ENCODE measurements at regions not wholly inside any gene's neighbourhood (a gene's known extent, or its start where the extent isn't known, plus 50 kb on each side); places are given as distances from the start of the nearest gene placed in this dataset.

DNA sequence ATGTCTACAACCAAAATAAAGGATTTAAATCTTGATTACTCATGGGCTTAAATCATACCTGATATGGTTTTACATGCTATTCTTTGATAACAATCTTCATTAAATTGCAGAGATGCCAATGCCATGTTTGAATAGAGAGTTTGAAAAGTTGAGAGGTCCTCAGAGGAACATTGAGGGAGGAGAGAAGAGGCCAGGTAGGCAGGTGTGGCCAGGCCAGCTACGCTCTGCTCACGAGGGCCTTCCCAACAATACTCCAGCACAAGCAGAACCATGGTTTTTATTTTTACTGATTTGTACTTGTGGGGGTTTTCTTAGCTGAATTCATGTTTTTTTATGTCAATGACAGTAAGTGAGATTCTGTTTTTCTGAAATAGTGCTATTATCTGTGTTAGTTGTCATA is 158.1 kb upstream of the RFC3 start (continued):
- TF ChIP-seq, protein P1, sequence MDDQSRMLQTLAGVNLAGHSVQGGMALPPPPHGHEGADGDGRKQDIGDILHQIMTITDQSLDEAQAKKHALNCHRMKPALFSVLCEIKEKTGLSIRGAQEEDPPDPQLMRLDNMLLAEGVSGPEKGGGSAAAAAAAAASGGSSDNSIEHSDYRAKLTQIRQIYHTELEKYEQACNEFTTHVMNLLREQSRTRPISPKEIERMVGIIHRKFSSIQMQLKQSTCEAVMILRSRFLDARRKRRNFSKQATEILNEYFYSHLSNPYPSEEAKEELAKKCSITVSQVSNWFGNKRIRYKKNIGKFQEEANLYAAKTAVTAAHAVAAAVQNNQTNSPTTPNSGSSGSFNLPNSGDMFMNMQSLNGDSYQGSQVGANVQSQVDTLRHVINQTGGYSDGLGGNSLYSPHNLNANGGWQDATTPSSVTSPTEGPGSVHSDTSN (IDR thresholded peaks at IDR 0.05): no peak
- TF ChIP-seq RFX5 (IDR thresholded peaks at IDR 0.05): no peak
- TF ChIP-seq HOXB13 (CRISPR knock-in tag; IDR thresholded peaks at IDR 0.05; ENCODE audit: low read depth): no peak
- no peak for TF ChIP-seq CEBPB (IDR thresholded peaks at IDR 0.05)
- TF ChIP-seq CHD4 (IDR thresholded peaks at IDR 0.05; ENCODE audit: borderline replicate concordance): no peak
- TF ChIP-seq POLR2A (IDR thresholded peaks at IDR 0.05; ENCODE audit: low read length): no peak

DNA sequence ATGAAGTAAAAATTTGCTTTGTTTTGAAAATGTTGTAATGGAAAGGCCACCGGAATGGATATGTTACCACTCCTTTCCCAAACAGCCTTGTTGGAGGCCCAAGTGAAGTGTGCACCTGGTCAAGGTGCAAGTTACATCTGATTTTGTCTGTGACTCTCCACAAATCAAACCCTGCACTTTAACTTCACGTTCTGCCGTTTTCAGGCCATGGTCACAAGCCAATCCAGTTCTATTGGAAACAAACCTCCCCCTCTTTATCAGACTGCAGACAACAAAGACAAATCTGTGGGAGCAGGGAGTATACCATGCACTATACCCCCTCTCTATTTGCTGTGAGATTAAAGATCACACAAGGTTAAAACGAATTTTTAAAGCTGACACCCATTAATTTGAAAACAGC is 155.6 kb upstream of the RFC3 start:
- 70% methylated on average over 4 of the region's 4 CpGs for WGBS (ENCODE audit: missing lambda C conversion rate)
- no peak overlapping the region for H3K4me3 ChIP-seq
- DNase-seq (ENCODE audit: low read depth in 1 of 2, low spot score in 1 of 2): no peak
- FAIRE-seq: no peak
- TF ChIP-seq MAFK (IDR thresholded peaks at IDR 0.05; ENCODE audit: partially characterized antibody) (no peak), RCOR1 (IDR thresholded peaks at IDR 0.05; ENCODE audit: low read depth, low read length) (no peak), HOXB13 (CRISPR knock-in tag; IDR thresholded peaks at IDR 0.05; ENCODE audit: low read depth) (no peak), RNF2 (IDR thresholded peaks at IDR 0.05; ENCODE audit: borderline replicate concordance, low read depth) (no peak), RFX5 (IDR thresholded peaks at IDR 0.05) (no peak), HOXA7 (CRISPR knock-in tag; IDR thresholded peaks at IDR 0.05) (no peak), POLR2AphosphoS2 (conservative IDR thresholded peaks at IDR 0.05; ENCODE audit: low read length) (no peak), NPAS2 (CRISPR knock-in tag; IDR thresholded peaks at IDR 0.05; ENCODE audit: borderline replicate concordance) (no peak), CHD4 (IDR thresholded peaks at IDR 0.05; ENCODE audit: borderline replicate concordance) (no peak), EP300 (IDR thresholded peaks at IDR 0.05) (no peak), GATA3 (IDR thresholded peaks at IDR 0.05; ENCODE audit: borderline replicate concordance) (no peak), EHF (CRISPR knock-in tag; IDR thresholded peaks at IDR 0.05) (no peak), HOXB5 (CRISPR knock-in tag; IDR thresholded peaks at IDR 0.05) (no peak), CHD2 (IDR thresholded peaks at IDR 0.05; ENCODE audit: low read length, partially characterized antibody) (no peak), RARB (CRISPR knock-in tag; IDR thresholded peaks at IDR 0.05) (no peak), MAZ (IDR thresholded peaks at IDR 0.05; ENCODE audit: borderline replicate concordance, low read depth, low read length) (no peak), HEYL (CRISPR knock-in tag; IDR thresholded peaks at IDR 0.05) (no peak)
- TF ChIP-seq, protein P2, sequence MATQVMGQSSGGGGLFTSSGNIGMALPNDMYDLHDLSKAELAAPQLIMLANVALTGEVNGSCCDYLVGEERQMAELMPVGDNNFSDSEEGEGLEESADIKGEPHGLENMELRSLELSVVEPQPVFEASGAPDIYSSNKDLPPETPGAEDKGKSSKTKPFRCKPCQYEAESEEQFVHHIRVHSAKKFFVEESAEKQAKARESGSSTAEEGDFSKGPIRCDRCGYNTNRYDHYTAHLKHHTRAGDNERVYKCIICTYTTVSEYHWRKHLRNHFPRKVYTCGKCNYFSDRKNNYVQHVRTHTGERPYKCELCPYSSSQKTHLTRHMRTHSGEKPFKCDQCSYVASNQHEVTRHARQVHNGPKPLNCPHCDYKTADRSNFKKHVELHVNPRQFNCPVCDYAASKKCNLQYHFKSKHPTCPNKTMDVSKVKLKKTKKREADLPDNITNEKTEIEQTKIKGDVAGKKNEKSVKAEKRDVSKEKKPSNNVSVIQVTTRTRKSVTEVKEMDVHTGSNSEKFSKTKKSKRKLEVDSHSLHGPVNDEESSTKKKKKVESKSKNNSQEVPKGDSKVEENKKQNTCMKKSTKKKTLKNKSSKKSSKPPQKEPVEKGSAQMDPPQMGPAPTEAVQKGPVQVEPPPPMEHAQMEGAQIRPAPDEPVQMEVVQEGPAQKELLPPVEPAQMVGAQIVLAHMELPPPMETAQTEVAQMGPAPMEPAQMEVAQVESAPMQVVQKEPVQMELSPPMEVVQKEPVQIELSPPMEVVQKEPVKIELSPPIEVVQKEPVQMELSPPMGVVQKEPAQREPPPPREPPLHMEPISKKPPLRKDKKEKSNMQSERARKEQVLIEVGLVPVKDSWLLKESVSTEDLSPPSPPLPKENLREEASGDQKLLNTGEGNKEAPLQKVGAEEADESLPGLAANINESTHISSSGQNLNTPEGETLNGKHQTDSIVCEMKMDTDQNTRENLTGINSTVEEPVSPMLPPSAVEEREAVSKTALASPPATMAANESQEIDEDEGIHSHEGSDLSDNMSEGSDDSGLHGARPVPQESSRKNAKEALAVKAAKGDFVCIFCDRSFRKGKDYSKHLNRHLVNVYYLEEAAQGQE (IDR thresholded peaks at IDR 0.05): no peak
- TF ChIP-seq, protein P3, sequence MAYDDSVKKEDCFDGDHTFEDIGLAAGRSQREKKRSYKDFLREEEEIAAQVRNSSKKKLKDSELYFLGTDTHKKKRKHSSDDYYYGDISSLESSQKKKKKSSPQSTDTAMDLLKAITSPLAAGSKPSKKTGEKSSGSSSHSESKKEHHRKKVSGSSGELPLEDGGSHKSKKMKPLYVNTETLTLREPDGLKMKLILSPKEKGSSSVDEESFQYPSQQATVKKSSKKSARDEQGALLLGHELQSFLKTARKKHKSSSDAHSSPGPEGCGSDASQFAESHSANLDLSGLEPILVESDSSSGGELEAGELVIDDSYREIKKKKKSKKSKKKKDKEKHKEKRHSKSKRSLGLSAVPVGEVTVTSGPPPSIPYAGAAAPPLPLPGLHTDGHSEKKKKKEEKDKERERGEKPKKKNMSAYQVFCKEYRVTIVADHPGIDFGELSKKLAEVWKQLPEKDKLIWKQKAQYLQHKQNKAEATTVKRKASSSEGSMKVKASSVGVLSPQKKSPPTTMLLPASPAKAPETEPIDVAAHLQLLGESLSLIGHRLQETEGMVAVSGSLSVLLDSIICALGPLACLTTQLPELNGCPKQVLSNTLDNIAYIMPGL (CRISPR knock-in tag; IDR thresholded peaks at IDR 0.05; ENCODE audit: borderline replicate concordance): no peak
- TF ChIP-seq, protein P4, sequence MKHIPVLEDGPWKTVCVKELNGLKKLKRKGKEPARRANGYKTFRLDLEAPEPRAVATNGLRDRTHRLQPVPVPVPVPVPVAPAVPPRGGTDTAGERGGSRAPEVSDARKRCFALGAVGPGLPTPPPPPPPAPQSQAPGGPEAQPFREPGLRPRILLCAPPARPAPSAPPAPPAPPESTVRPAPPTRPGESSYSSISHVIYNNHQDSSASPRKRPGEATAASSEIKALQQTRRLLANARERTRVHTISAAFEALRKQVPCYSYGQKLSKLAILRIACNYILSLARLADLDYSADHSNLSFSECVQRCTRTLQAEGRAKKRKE (CRISPR knock-in tag; IDR thresholded peaks at IDR 0.05; ENCODE audit: low read depth): no peak
- ChIA-PET POLR2A (no interaction called here), CTCF (interaction anchor here (1.0 kb wide), 1 partner anchor 56 kb away, joined by 3 read pairs; no protein-coding TSS in a partner anchor)
- H3K4me2 ChIP-seq: no peak overlapping the region
- no peaks in the 10 kb centered on the region for H3K4me1 ChIP-seq
- ATAC-seq: no peak
- H3K9me3 ChIP-seq: no peaks in the 10 kb centered on the region
- no peak overlapping the region for H3K27ac ChIP-seq
